AG10803 (cell line): ENCODE measurements at regions not wholly inside any gene's neighbourhood (a gene's known extent, or its start where the extent isn't known, plus 50 kb on each side); places are given as distances from the start of the nearest gene placed in this dataset.

Experiments used
- DNase-seq: peaks from one replicate; pipeline ENCODE4 v3.0.0; 2010; ENCODE audit warnings: low read depth
- H3K4me3 ChIP-seq: 2 replicates; pipeline ENCODE4 v1.5.1; 2011; ENCODE audit warnings: mild to moderate bottlenecking, low read length, control low read depth
- TF ChIP-seq, protein P1 (sequence below): conservative IDR thresholded peaks from 2 replicates; pipeline ENCODE4 v1.5.1; 2011; ENCODE audit warnings: mild to moderate bottlenecking, low read length, control low read depth, inconsistent platforms

DNA sequence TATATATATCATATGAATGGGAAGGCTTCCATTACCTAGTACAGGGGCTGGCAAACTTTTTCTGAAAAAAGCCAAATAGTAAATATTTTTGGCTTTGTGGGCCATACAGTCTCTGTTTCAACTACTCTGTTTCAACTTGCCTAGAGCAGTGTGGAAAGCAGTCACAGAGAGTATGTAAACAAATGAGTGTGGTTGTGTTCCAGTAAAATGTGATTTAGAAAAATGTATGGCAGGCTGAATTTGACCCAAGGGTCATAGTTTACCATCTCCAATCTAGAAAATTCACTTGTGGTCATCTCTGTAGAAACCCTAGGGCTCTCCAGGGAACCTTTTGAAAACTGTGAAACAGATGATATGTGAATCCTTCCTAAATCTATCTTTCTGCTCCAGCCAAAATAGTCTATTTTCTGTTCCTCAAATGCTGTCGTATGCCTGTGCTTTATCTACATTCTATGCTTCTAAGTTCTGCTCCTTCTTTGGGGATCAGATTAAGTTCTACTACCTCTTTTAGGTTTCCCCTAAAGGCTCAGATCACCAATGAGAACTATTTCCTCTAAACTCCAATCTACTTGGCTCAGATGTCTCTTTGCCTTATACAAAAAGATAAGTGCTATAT, 356.2 kb downstream of the METTL15 start:
- no peak overlapping the region for H3K4me3 ChIP-seq
- TF ChIP-seq, protein P1, sequence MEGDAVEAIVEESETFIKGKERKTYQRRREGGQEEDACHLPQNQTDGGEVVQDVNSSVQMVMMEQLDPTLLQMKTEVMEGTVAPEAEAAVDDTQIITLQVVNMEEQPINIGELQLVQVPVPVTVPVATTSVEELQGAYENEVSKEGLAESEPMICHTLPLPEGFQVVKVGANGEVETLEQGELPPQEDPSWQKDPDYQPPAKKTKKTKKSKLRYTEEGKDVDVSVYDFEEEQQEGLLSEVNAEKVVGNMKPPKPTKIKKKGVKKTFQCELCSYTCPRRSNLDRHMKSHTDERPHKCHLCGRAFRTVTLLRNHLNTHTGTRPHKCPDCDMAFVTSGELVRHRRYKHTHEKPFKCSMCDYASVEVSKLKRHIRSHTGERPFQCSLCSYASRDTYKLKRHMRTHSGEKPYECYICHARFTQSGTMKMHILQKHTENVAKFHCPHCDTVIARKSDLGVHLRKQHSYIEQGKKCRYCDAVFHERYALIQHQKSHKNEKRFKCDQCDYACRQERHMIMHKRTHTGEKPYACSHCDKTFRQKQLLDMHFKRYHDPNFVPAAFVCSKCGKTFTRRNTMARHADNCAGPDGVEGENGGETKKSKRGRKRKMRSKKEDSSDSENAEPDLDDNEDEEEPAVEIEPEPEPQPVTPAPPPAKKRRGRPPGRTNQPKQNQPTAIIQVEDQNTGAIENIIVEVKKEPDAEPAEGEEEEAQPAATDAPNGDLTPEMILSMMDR, result no peak
- peak; percentile 68 for DNase-seq

DNA sequence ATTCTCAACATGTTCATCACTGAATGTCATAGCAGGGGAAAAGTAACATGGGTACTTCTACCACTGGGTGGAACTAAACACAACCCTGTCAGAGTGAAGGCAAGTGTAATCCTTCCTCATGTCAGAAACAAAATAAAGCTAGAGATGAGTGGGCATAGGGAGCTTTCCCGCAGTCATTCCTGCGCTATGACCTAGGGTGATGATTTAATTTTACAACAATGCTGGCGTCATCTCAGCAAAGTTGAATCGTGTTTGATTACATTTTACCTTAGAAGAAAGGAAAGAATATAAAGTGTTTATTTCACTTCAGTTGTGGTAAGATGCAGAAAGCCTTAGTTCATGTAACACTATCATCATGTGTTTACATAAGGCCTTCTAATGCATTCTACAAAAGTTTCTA, 355.6 kb downstream of the METTL15 start:
- H3K4me3 ChIP-seq, result no peak overlapping the region
- TF ChIP-seq, protein P1, result no peak
- DNase-seq, result no peak

DNA sequence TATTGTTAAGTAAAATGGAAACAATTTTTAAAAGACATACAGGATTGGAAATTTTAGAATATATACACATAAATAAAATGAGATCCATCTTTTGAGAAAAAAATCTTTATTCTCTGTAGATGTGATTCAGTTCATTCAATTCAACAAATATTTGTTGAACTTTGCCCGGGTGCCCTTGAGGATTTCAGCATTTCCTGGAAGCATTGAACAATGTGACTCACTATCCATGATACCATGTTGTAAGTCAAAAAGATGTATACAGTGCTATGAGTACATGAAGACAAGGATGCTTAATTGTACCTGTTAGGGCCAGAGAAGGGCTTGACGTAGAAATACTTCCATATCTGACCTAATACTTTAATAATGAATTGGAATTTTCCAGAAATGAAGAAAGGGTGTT, 353.7 kb downstream of the METTL15 start:
- H3K4me3 ChIP-seq, result no peak overlapping the region
- TF ChIP-seq, protein P1, result no peak
- DNase-seq, result no peak

DNA sequence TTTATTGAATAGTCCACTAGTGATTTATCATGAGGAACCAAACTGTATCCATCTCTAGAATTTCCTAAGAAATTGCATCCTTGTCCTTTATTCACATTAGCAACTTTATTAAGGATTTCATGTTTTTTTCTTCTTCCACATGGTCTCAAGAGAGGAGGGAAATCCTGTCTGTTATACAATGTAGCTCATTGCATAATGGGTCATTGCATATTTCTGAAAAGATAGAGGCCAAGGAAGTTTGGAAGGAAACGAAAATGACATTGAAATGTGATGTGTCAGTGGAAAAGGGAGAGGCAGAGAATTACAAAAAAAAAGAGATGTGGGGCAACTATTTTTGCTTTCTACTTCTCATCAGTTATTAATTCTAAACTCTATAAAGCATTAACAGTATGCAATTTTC, 353.1 kb downstream of the METTL15 start:
- DNase-seq, result peak; percentile 83

DNA sequence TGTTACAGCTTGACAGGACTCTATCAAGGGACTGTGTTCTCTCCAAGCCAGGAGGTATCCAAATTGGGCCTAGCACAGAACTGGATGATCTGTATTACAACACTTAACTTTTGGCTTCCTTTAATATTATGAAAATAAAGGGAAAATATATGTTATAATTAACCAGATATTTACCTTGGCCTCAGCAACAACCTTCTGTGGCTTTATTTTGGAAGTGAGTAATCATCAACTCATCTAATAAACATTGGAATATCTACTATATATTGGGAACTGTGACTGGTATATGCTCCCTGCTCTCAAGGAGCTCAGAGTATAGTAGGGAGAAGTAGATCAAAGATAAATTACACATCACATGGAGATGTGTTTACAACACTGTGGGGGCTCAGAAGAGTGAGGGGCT, 352.2 kb downstream of the METTL15 start:
- H3K4me3 ChIP-seq, result no peak overlapping the region
- no peak for DNase-seq
- TF ChIP-seq, protein P1, result no peak

More for the DNA sequence above, 353.1 kb downstream of the METTL15 start:
- TF ChIP-seq, protein P1, result no peak
- H3K4me3 ChIP-seq, result no peak overlapping the region

DNA sequence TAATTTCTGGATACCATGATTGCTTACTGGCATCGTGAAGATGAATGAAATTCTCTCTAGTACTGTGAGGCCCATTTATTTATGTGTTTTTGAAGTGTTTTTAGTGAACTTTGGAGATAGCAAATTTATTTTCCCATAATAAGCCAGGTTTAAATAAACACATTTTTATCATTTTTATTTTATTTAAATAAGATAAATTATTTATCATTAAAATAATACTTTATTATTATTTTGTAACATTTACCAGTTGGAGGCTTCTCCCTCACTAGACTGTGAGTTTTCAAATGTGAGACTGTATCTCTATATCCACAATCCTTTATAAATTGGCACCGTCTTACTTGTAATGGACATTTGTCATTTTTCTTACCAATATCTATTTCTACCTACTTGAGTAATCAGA, 351.7 kb downstream of the METTL15 start:
- no peak for DNase-seq
- no peak overlapping the region for H3K4me3 ChIP-seq
- TF ChIP-seq, protein P1, result no peak

DNA sequence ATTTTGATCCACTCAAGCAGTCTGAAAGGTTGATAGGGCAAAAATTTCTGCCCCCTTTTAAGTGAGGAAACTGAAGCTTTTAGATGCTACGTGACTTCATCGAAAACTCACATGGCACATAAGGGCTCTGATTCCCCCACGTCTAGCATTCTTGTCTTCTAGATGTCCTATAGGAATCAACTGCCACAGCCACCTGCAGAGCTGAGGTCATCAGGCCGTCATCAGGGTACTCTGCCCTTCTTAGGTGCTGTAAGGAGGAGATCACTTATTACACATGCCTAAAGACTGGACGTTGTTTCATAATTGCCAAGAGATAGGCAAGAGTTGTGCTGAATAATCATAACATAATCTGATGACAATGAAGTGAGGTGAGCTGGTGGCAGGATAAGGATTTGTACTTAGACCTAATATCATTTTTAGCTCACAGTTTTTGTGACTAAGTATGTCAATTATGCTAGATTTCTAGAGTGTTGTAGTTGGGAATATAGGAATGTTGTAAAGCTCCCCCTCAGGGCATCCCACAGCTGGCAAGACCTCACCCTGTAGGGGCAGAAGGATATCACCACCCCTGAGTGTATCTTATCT, 349.4 kb downstream of the METTL15 start:
- TF ChIP-seq, protein P1, result no peak
- no peak overlapping the region for H3K4me3 ChIP-seq
- no peak for DNase-seq
